Hepatocyte (in vitro differentiated cells): ENCODE measurements at regions not wholly inside any gene's neighbourhood (a gene's known extent, or its start where the extent isn't known, plus 50 kb on each side); places are given as distances from the start of the nearest gene placed in this dataset.

Experiments used
- EZH2 ChIP-seq: fragments of 200-600 bp; sonication (generic); IDR thresholded peaks from 2 replicates; pipeline ENCODE4 v1.6.1; 2016; ENCODE audit warnings: antibody characterized with exemption, mild to moderate bottlenecking, borderline replicate concordance
- EZH2phosphoT487 ChIP-seq: fragments of 200-600 bp; sonication (generic); IDR thresholded peaks from one replicate; pipeline ENCODE4 v1.6.1; 2018; ENCODE audit warnings: antibody characterized with exemption, mild to moderate bottlenecking, low read depth, moderate library complexity; ENCODE audit not compliant: unreplicated experiment, severe bottlenecking
- TF ChIP-seq, protein P1 (sequence below): fragments of 200-600 bp; sonication (generic); IDR thresholded peaks from 2 replicates; pipeline ENCODE4 v1.5.1; 2016; ENCODE audit warnings: antibody characterized with exemption, mild to moderate bottlenecking; ENCODE audit not compliant: poor library complexity

DNA sequence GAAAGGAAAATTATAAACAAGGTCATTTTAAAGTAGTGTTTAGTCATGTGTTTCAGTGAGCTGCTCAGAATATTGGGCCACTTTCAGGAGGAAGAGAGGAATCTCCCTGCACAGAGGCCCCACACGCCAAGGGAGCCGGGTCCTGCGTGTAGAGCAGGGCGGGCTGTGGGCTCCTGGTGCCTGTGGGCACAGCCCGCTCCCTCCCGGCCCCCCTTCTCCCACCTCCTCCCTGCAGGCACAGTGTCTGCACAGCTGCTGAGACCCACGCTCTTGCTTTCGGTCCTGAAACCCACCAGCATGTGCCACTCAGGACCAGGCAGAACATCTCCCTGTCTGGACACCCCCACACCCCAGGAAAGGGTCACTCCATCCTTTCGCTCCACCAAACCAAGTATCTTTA lies 167.6 kb upstream of the SALL3 start:
- TF ChIP-seq, protein P1, sequence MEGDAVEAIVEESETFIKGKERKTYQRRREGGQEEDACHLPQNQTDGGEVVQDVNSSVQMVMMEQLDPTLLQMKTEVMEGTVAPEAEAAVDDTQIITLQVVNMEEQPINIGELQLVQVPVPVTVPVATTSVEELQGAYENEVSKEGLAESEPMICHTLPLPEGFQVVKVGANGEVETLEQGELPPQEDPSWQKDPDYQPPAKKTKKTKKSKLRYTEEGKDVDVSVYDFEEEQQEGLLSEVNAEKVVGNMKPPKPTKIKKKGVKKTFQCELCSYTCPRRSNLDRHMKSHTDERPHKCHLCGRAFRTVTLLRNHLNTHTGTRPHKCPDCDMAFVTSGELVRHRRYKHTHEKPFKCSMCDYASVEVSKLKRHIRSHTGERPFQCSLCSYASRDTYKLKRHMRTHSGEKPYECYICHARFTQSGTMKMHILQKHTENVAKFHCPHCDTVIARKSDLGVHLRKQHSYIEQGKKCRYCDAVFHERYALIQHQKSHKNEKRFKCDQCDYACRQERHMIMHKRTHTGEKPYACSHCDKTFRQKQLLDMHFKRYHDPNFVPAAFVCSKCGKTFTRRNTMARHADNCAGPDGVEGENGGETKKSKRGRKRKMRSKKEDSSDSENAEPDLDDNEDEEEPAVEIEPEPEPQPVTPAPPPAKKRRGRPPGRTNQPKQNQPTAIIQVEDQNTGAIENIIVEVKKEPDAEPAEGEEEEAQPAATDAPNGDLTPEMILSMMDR = no peak
- TF ChIP-seq EZH2 (no peak), EZH2phosphoT487 (no peak)
